Caki2 (cell line): ENCODE measurements at regions not wholly inside any gene's neighbourhood (a gene's known extent, or its start where the extent isn't known, plus 50 kb on each side); places are given as distances from the start of the nearest gene placed in this dataset.
"Not testable (repeated sequence)": the region's sequence is repeated elsewhere in the genome, so short reads cannot be mapped to it uniquely, and the experiment has no call there.

Experiments used
- DNase-seq: peaks from one replicate; pipeline ENCODE4 v3.0.0-alpha.2; 2015; ENCODE audit warnings: low read depth
- in situ Hi-C: cut with HindIII; loops from 2 replicates; pipeline ENCODE4 v1.10.0; 2016; ENCODE audit warnings: low sequenced_read_pairs, low pct_unique_long_range_greater_than_20kb, mixed read lengths

GRCh38 chr2:185537689-185538088 lies 200.9 kb upstream of the FSIP2 start:
- no peak for DNase-seq
- in situ Hi-C loops, result no loop called here

GRCh38 chr2:185567196-185567595 lies 171.4 kb upstream of the FSIP2 start:
- in situ Hi-C loops, result no loop called here
- DNase-seq, result no peak

DNA sequence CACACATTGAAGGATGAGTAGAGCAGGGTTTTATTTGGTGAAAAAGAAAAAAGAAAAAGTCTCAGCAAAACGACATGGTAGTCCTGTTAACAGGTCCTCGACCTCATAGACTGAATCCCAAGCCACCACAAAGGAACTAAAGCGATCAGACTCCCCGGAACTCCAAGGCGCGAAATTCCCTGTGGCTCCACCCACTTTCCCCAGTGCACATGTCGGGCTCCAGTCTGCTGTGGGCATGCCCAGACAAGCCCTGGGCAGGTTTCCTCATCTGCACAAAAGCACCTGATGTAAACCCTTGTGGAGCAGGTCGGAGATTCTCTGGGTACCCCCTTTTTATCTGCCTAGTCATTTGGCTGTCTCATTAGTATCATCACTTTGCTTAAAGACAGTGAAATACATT lies 170.7 kb upstream of the FSIP2 start:
- no peak for DNase-seq
- in situ Hi-C loops, result no loop called here

GRCh38 chr2:185578322-185578721 lies 160.3 kb upstream of the FSIP2 start:
- DNase-seq, result no peak
- in situ Hi-C loops, result no loop called here

DNA sequence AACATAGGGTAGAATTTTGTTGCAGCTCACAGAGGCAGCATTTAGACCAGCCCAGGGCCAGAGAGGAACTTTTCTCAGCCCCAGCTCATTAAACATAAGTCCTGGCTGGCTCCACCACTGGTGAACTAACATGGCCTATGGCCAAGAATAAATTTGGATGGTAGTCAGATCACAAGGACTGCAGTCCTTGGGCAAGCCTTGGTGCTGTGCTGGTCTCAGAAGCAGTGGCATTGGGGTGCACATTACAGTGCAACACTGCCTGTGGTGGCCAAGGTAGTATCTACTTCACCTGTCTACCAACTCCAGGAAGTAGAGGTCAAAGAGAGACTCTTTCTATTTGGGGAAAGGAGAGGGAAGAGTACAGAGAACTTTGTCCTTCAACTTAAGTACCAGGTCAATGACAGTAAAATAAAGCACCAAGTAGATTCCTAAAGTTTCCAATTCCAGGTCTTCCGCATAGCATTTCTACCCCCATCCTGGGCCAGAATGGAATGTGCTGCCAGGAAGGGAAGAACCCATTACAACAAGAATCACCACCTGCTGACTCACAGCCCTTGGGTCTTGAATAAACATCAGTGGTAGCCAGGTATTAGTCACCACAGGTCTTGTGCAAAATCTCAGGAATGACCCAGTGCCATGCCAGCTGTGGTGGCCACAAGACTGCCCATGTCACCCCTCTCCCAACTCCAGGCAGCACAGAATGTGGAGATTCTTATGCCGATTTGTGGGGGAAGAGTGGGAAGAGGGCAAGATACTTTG lies 155.4 kb upstream of the FSIP2 start:
- in situ Hi-C loops, result no loop called here

DNA sequence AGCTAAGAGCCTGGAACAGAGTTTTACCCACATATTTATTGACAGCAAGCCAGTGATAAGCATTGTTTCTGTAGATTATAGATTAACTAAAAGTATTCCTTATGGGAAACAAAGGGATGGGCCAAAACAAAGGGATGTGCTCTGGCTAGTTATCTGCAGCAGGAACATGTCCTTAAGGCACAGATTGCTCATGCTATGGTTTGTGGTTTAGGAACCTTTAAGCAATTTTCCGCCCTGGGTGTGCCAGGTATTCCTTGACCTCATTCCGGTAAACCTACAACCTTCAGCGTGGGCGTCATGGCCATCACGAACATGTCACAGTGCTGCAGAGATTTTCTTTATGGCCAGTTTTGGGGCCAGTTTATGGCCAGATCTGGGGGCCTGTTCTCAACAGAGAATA lies 153.4 kb upstream of the FSIP2 start:
- in situ Hi-C loops, DNase-seq: not testable (repeated sequence)

More for the DNA sequence above, 155.4 kb upstream of the FSIP2 start:
- DNase-seq, result peak; percentile 92

GRCh38 chr2:185591276-185591675 lies 147.3 kb upstream of the FSIP2 start:
- in situ Hi-C loops, result not testable (repeated sequence)

DNA sequence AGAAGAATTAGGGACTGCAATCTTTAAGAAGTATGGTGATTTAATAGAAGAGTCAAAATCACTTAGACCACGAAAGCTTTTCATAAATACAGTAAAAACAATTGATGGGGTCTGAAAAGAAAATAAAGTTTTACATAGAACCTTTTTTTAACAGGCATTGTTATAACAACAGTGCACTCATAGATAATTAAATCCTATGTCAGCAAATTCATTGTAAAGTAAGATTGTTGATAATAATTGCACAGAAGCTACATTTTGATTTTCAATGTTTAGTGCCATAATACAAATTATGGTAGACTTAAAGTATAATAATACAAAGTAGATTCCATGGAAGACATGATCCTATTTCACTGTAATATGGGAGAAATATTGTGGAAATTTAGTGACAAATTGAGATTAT lies 130.7 kb upstream of the FSIP2 start:
- in situ Hi-C loops, result no loop called here
- no peak for DNase-seq

More at GRCh38 chr2:185591276-185591675, 147.3 kb upstream of the FSIP2 start:
- DNase-seq, result not testable (repeated sequence)

GRCh38 chr2:185608799-185609198 lies 129.8 kb upstream of the FSIP2 start:
- in situ Hi-C loops, result no loop called here

GRCh38 chr2:185610301-185610700 lies 128.3 kb upstream of the FSIP2 start:
- in situ Hi-C loops, result no loop called here
- DNase-seq, result no peak

More at GRCh38 chr2:185608799-185609198, 129.8 kb upstream of the FSIP2 start:
- peak; percentile 40 for DNase-seq

DNA sequence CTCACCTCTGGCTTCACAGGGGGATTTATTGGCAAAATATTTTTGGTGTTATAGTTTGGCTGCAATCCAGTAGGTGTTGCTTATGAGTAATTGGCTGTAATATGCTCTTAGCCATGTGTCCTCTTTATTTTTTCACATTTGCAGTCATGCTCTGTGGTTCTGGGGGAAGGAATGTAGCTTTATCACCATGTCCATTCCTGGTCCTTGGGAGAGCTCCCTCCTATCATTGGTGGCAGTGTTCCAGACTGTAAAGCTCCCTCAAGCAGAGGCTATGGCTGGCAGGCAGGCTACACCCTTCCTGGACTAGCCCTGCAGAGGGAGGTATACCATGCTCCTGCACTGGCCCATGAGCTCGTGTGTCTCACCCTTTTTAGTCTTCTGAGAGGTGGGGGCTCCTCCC lies 120.0 kb upstream of the FSIP2 start:
- in situ Hi-C loops, result no loop called here

DNA sequence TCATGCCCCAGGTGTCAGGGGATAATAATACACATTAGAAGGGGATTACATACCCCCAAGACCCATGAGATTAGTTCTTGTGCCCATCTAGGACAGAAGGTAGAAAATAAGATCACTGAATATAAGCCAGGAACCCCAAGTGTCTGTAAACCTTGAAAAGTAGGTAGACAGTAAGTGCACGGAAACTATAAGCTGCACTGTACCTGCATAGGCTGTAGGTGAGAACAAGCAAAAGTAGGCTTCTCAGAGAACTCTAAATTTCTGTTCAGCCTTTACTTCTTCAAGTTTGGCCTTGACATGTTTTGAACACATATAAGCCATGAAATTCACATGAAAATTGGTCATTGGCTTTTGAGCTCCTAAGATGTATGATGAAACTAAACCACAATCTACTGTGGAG lies 113.0 kb upstream of the FSIP2 start:
- in situ Hi-C loops, result no loop called here
- DNase-seq, result no peak

More for the DNA sequence above, 120.0 kb upstream of the FSIP2 start:
- DNase-seq, result peak; percentile 70

- no peak for DNase-seq
- in situ Hi-C loops, result no loop called here
Observed at GRCh38 chr2:185628985-185629384, 109.6 kb upstream of the FSIP2 start.

GRCh38 chr2:185633621-185634020 lies 105.0 kb upstream of the FSIP2 start:
- in situ Hi-C loops, result no loop called here
- no peak for DNase-seq

DNA sequence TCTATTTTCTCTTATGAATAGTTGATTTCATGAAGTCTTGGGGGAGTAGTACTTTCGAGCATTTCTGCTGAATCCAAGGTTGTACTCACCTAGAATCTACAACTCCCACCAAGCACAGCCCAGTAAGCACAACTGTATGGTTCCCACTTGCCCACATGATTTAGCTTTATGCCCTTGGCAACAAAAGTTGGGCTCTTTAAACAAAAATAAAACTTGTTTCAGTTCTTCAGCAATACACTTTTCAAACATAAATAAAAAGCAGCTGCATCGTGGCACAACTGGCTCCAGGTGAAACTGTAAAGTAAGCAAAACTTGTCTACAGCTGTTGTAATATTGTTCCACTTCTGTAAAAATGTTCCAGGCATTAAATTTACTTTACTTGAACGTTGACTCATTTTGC lies 99.8 kb upstream of the FSIP2 start:
- in situ Hi-C loops, result no loop called here
- no peak for DNase-seq

DNA sequence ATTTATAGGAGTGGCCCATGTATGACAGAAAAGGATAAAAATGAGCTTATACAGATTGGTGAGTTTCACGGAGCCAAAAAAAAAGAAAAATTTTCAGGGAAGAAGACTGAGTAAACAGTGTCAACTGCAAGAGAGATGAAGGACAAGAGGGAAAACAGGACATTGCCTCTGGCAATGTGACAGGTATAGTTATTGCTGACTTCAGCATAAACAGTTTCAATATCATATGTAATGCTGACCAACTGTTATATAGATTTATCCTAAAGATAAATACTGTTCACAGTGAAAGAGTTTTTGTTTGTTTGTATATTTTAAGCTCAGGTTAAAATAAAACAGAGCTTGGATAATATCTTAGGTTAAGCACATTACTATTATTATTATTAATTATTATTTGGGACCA lies 98.0 kb upstream of the FSIP2 start:
- DNase-seq, result no peak
- in situ Hi-C loops, result no loop called here

DNA sequence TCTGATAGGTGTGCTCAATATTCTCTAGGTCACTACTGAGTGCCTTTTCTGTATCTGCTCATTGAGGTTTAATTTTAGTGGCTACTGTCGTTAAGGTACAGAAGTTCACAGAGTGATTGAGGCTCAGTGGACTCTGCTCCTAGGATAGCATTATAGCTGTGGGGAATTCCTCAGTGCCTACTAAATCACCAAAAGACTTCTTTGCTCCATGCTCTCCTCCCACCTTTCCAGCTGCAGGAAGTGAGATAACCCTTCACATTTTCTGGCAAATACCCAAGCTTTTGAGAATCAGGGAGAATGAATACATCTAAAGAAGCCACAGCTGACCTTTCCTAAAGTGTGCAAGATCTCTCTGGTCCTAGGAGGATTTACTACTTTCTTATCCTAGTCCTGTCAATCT lies 95.2 kb upstream of the FSIP2 start:
- DNase-seq, result no peak
- in situ Hi-C loops, result no loop called here

DNA sequence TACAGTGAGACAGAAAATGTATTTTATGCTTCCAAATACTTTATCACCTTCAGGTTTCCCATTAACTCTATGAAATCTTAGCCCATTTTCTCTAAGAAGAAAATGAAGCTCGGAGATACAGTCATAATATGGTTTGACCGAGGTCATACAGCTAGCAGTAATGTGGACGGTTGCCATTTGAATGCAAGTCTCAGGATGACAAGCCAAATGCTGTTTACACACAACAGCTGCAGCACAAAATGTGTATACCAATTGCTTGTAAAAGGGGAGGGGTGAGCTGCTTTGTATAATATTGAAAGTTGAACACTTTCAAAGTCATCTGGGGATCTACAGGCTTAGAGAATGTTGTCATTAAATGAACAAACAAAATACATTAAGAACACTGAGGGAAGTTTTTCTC lies 93.8 kb upstream of the FSIP2 start:
- in situ Hi-C loops, result no loop called here
- DNase-seq, result no peak

DNA sequence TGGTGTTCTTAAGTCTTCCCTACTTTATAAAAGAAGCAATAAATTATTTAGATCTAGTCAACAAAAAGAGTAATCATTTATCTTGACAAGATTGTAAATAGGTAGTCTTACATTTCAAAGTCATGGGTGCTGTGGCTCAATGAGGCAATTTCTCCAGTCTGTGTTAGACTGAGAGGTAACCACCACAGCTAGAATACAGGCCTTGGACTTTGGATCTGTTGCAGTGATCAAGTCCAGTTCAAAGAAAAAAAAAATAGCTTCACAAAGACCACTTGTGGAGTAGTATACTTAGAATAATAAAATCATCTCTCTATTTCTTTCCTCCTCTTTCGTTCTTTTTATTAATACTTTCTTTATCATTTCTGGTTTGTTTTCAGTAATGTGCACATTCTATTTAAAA lies 93.1 kb upstream of the FSIP2 start:
- in situ Hi-C loops, result no loop called here
- no peak for DNase-seq

DNA sequence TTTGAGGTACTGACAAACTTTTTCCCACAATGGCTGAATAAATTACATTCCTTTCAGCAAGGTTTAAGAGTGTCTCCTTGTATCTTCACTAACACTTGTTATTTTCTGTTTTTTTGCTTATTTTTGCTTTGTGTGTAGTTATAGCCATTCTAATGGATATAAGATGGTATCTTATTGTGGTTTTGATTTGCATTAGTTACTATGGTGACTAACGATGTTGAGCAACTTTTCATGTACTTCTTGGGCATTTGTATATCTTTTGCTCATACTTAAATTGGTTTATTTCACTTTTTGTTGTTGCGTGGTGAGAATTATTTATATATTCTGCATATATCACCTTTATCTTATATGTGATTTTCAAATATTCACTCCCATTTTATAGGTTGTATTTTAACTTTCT lies 79.9 kb upstream of the FSIP2 start:
- in situ Hi-C loops, result no loop called here
- DNase-seq, result no peak
